NOMO-1 treated with dmso at 0.1 percent for 144 hours (cell line): ENCODE measurements at regions not wholly inside any gene's neighbourhood (a gene's known extent, or its start where the extent isn't known, plus 50 kb on each side); places are given as distances from the start of the nearest gene placed in this dataset.

ENCODE experiments used
- DNase-seq: peaks from one replicate; lab custom pipeline; 2025; ENCODE audit not compliant: unreplicated experiment; lab: John Stamatoyannopoulos, UW

DNA sequence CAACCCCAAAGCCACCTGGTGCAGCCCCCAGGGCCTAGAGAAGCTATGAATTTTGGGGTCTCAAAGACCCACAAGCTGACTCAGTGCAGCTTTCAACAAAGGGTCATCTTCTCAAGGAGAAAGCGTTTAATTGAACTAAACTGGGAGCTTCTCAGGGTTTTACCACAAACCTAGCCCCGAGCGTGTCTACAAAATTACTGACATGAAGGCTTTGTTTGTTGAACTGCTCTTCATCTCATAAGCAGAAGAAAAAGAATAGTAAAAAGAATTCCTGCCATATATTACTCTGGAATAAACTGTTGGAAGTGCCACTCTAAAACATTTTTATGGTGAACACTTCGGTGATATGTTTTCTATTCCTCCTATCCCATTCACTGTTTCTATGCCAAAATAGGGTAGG is 50.8 kb upstream of the INCENP start:
- DNase-seq = no peak

GRCh38 chr11:62071408-62071807 is 52.4 kb upstream of the INCENP start:
- no peak for DNase-seq

- no peak for DNase-seq
Measured at GRCh38 chr11:62069986-62070919, 53.6 kb upstream of the INCENP start.

DNA sequence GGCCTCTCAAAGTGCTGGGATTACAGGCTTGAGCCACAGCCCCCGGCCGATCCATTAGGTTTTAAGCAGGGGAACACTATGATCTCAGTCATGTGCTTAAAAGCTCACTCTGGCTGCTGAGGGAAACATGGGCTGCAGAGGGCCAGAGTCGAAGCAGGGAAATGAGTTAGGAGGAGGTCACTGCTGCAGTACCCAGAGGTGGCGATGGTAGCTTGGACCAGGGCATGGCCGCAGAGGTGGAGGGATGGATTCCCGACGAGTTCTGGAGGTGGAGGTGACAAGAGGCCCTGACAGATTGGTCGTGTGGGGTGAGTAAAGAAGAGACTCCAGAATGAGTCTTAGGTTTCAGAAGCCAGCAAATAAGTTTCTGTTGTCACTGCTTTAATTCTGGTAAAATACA is 54.4 kb upstream of the INCENP start:
- DNase-seq = no peak

GRCh38 chr11:62068730-62069129 is 55.1 kb upstream of the INCENP start:
- no peak for DNase-seq

GRCh38 chr11:62067741-62068140 is 56.1 kb upstream of the INCENP start:
- no peak for DNase-seq

DNA sequence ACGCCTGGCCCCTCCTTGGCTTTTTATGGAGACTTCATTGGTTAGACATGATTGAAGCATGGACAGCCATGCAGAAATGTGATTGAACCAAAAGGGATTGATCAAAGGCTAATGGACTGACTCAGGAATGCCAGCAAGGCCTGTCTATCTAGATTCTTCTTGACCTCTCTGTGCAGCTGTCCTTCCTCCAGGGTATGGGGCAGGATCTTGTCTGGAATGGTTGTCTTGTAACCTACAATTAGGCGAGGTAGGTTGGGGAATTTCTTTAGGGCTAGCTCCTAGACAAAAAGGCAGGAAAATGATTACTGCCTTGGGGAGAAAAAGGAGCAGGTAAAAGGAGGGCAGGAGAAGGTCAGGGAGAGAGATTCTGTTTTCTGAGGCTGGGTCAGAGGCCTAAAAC is 59.6 kb upstream of the INCENP start:
- DNase-seq = no peak

GRCh38 chr11:62062223-62062861 is 61.5 kb upstream of the INCENP start:
- no peak for DNase-seq

GRCh38 chr11:62061356-62062222 is 62.2 kb upstream of the INCENP start:
- DNase-seq = no peak

DNA sequence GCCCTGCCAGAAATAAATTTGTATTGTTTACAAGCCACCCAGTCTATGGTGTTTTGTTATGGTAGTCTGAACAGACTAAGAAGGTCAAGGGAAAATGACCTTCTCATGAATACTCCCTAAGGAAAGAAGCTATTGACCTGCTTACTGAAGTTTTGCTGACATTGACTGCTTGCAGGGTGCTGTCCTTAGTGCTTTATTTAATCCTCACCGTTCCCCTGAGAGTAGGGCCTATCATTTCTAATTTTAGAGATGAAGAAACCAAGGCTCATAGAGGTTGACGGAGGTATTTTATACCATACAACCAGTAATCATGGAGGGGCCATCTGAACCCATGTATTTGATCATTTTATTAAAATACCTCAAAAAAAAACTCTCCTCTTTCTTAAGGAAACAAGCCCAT is 66.7 kb upstream of the INCENP start:
- no peak for DNase-seq

- no peak for DNase-seq
Measured at GRCh38 chr11:62055970-62056369, 67.8 kb upstream of the INCENP start.

GRCh38 chr11:62054484-62055121 is 69.2 kb upstream of the INCENP start:
- DNase-seq = peak; percentile 0

DNA sequence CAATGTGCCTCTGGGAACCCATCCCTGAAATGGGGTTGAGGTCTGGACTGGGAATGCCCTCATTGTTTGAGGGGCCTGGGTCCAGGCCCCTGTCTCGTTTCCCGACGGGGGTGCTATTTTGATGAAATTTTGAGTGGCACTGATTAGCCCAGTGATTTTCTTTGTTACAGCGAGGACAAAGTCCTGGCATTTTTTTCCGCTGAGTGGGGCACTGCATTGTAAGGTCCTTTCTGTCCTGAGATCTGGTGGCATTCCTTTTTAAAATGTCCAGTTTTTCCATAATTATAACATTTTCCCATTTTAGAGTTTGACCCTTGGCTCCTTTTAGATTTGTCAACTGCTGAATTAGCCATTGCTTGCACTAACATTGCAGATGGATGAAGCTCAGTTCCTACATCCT is 69.7 kb upstream of the INCENP start:
- no peak for DNase-seq

DNA sequence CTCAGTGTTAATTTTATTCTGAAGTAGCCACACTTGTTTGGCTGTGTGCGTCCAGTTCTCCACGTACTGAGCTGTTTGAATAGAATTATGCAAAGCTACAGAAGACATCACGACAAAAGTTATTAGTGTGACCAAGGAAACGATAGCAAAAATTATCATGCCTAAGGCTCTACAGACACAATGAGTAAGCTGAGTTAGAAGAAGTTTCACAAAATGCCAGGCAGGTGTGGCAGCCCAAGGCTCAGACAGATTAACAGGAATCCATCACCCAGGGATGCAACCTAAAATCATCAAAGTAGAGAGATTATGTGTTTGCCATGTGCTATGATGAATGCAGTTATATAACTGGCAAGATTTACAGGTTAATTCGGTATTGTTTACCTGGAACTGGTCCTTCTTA is 73.1 kb upstream of the INCENP start:
- no peak for DNase-seq

- no peak for DNase-seq
Measured at GRCh38 chr11:62048100-62048499, 75.7 kb upstream of the INCENP start.

DNA sequence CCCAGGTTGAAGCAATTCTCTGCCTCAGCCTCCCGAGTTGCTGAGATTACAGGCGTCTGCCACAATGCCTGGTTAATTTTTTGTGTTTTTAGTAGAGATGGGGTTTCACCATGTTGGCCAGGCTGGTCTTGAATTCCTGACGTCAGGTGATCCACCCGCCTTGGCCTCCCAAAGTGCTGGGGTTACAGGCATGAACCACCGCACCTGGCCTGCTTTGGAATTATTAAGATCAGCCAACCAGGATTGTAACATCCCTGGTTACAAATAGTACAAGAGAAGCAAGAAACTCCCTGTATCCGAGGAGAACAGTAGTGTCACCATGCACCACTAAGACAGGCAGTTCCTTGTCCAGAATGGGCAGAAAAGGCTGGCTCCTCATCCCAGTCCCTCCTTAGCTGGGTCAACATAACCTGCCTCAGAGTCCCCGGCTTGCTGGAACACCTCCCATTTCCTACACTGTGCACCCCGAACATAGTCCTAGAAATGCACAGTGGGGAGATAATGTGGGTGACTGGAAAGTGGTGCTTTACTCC is 77.2 kb upstream of the INCENP start:
- no peak for DNase-seq

DNA sequence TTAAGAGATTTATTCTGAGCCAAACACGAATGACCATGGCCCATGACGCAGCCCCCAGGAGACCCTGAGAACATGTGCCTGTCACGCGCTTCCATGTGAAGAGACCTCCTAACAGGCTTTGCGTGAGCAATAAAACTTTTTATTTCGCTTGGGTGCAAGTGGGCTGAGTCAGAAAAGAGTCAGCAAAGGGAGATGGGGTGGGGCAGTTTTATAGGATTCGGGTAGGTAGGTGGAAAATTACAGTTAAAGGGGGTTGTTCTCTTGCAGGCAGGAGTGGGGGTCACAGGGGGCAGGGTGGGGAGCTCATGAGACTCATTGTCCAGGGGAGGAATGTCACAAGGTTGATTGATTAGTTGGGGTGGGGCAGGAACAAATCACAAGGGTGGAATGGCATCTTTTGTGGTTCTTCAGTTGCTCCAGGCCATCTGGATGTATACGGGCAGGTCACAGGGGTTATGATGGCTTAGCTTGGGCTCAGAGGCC is 77.2 kb upstream of the FTH1 start:
- DNase-seq = no peak

GRCh38 chr11:62035293-62035692 is 67.9 kb upstream of the FTH1 start:
- no peak for DNase-seq

DNA sequence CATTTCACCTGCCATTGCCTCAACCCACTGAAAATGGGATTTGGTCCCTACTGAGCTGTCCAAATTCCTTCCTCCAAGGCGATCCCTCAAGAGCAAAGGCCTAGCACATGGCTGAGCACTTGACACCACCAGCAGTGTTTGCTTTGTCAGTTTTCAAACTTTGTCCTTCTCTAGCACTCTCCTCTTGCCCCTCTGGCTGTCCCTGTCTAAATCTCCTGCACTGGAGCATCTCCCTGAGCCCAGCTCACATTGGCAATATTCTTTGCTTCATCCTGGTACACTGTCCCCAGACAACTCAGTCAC is 66.6 kb upstream of the FTH1 start:
- no peak for DNase-seq

DNA sequence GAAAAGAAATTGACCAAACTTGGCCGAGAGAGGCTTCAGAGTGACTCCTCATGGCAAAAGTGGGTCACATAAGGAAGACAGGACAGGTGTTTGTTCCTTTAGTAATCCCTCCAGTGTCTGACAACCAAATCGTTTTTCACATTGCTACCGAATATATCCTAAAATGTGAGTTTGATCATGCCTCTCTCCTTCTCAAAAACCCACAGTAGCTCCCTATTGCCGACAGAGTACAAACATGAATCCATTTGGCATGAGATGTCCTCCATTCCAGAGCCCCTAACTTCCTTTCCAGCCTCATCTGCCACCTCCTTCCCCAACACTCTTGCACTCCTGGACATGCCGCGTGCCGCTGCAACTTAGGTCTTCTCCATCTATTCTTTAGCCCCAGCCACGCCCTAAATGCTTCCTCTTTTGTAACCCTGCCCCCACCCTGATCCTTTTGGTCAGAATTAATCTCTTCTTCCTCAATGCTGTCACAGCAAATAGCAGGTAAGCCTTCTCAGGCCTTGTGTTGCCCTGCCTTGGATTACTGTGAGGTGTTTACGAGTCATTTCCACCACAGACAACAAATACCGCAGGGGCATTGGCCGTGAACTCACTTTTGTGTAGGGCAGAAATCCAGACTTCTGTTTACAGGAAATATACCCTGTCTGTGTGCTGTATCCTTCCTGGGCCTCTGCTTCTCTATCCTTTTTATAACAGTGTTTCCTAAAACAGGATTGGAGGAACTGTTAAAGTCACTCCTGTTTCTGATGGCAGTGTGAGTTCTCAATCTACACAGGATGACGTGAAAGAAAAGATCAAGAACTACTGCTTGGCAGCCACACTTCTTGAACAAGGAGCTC is 66.0 kb upstream of the FTH1 start:
- DNase-seq = peak; percentile 83
